GM21360 (cell line): ENCODE measurements at regions not wholly inside any gene's neighbourhood (a gene's known extent, or its start where the extent isn't known, plus 50 kb on each side); places are given as distances from the start of the nearest gene placed in this dataset.
"Not testable (repeated sequence)": the region's sequence is repeated elsewhere in the genome, so short reads cannot be mapped to it uniquely, and the experiment has no call there.

ENCODE experiments used
- ATAC-seq: cut with Tn5 transposase; IDR thresholded peaks from one replicate; pipeline ENCODE4 v1.9.1; 2021; ENCODE audit warnings: mild to moderate bottlenecking, moderate library complexity; ENCODE audit not compliant: unreplicated experiment

- ATAC-seq, result no peak
These were observed 461.9 kb downstream of the UTRN start for GRCh38 chr6:144746902-144747469.

GRCh38 chr6:144749263-144749662 lies 464.1 kb downstream of the UTRN start:
- no peak for ATAC-seq

- peak; percentile 91 for ATAC-seq
These were observed 468.0 kb downstream of the UTRN start for GRCh38 chr6:144753023-144753705.

GRCh38 chr6:144756469-144756868 lies 471.3 kb downstream of the UTRN start:
- no peak for ATAC-seq

- ATAC-seq, result no peak
These were observed 472.2 kb downstream of the UTRN start for GRCh38 chr6:144757299-144757698.

- no peak for ATAC-seq
These were observed 472.6 kb downstream of the UTRN start for GRCh38 chr6:144757730-144758129.

- ATAC-seq, result no peak
These were observed 473.5 kb downstream of the UTRN start for GRCh38 chr6:144758602-144759001.

GRCh38 chr6:144762469-144762868 lies 477.3 kb downstream of the UTRN start:
- ATAC-seq, result no peak

GRCh38 chr6:144767051-144767450 lies 481.9 kb downstream of the UTRN start:
- ATAC-seq, result no peak

- ATAC-seq, result no peak
These were observed 483.5 kb downstream of the UTRN start for GRCh38 chr6:144768551-144769075.

- ATAC-seq, result no peak
These were observed 484.0 kb downstream of the UTRN start for GRCh38 chr6:144769142-144769541.

GRCh38 chr6:144776031-144776819 lies 491.1 kb downstream of the UTRN start:
- no peak for ATAC-seq

GRCh38 chr6:144777249-144777648 lies 492.1 kb downstream of the UTRN start:
- no peak for ATAC-seq

GRCh38 chr6:144778056-144778455 lies 492.9 kb downstream of the UTRN start:
- ATAC-seq, result no peak

- no peak for ATAC-seq
These were observed 493.8 kb downstream of the UTRN start for GRCh38 chr6:144778773-144779492.

- ATAC-seq, result no peak
These were observed 496.7 kb downstream of the UTRN start for GRCh38 chr6:144781836-144782235.

- ATAC-seq, result no peak
These were observed 497.5 kb downstream of the UTRN start for GRCh38 chr6:144782634-144783033.

GRCh38 chr6:144785056-144785455 lies 499.9 kb downstream of the UTRN start:
- no peak for ATAC-seq

- no peak for ATAC-seq
These were observed 501.7 kb downstream of the UTRN start for GRCh38 chr6:144786825-144787224.

- ATAC-seq, result no peak
These were observed 508.6 kb downstream of the UTRN start for GRCh38 chr6:144793744-144794143.

- not testable (repeated sequence) for ATAC-seq
These were observed 509.9 kb downstream of the UTRN start for GRCh38 chr6:144795022-144795421.
